HK-2 (cell line): ENCODE measurements at regions not wholly inside any gene's neighbourhood (a gene's known extent, or its start where the extent isn't known, plus 50 kb on each side); places are given as distances from the start of the nearest gene placed in this dataset.
A peak's percentile ranks its signal among the peaks of the same experiment; 100 is the strongest.
"Not testable (repeated sequence)": the region's sequence is repeated elsewhere in the genome, so short reads cannot be mapped to it uniquely, and the experiment has no call there.

ENCODE experiments used
- DNase-seq: peaks from one replicate; pipeline ENCODE4 v3.0.0-alpha.2; 2018; ENCODE audit not compliant: unreplicated experiment

- no peak for DNase-seq
Measured at GRCh38 chr2:106009096-106009495, 185.0 kb downstream of the UXS1 start.

- DNase-seq: no peak
Measured at GRCh38 chr2:106004851-106005250, 189.2 kb downstream of the UXS1 start.

- no peak for DNase-seq
Measured at GRCh38 chr2:105999211-105999989, 194.7 kb downstream of the UXS1 start.

GRCh38 chr2:105997711-105998110 is 196.4 kb downstream of the UXS1 start:
- DNase-seq: no peak

- DNase-seq: no peak
Measured at GRCh38 chr2:105990624-105991023, 203.5 kb downstream of the UXS1 start.

GRCh38 chr2:105989803-105990202 is 204.3 kb downstream of the UXS1 start:
- not testable (repeated sequence) for DNase-seq

- DNase-seq: no peak
Measured at GRCh38 chr2:105989070-105989469, 205.0 kb downstream of the UXS1 start.

GRCh38 chr2:105977807-105978206 is 216.3 kb downstream of the UXS1 start:
- DNase-seq: no peak

- no peak for DNase-seq
Measured at GRCh38 chr2:105977212-105977611, 216.9 kb downstream of the UXS1 start.

- DNase-seq: no peak
Measured at GRCh38 chr2:105974812-105975211, 219.3 kb downstream of the UXS1 start.

GRCh38 chr2:105972927-105973326 is 221.2 kb downstream of the UXS1 start:
- no peak for DNase-seq

GRCh38 chr2:105972246-105972645 is 221.9 kb downstream of the UXS1 start:
- no peak for DNase-seq

- DNase-seq: peak; percentile 11
Measured at GRCh38 chr2:105969552-105969951, 224.5 kb downstream of the UXS1 start.

- no peak for DNase-seq
Measured at GRCh38 chr2:105962221-105962620, 217.5 kb downstream of the NCK2 start.

GRCh38 chr2:105961599-105962146 is 217.0 kb downstream of the NCK2 start:
- no peak for DNase-seq

GRCh38 chr2:105959357-105959756 is 214.6 kb downstream of the NCK2 start:
- no peak for DNase-seq

GRCh38 chr2:105954891-105955290 is 210.2 kb downstream of the NCK2 start:
- DNase-seq: no peak

GRCh38 chr2:105953942-105954341 is 209.2 kb downstream of the NCK2 start:
- DNase-seq: no peak

GRCh38 chr2:105952131-105952530 is 207.4 kb downstream of the NCK2 start:
- no peak for DNase-seq

- no peak for DNase-seq
Measured at GRCh38 chr2:105951384-105951694, 206.6 kb downstream of the NCK2 start.

- DNase-seq: no peak
Measured at GRCh38 chr2:105950521-105951383, 206.0 kb downstream of the NCK2 start.

- no peak for DNase-seq
Measured at GRCh38 chr2:105943977-105944376, 199.3 kb downstream of the NCK2 start.
